NCI-H1417 treated with DMSO at 0.1 percent for 48 hours (cell line): ENCODE measurements at regions not wholly inside any gene's neighbourhood (a gene's known extent, or its start where the extent isn't known, plus 50 kb on each side); places are given as distances from the start of the nearest gene placed in this dataset.

Source experiments
- DNase-seq: peaks from one replicate; lab custom pipeline; 2025; lab: John Stamatoyannopoulos, UW

DNA sequence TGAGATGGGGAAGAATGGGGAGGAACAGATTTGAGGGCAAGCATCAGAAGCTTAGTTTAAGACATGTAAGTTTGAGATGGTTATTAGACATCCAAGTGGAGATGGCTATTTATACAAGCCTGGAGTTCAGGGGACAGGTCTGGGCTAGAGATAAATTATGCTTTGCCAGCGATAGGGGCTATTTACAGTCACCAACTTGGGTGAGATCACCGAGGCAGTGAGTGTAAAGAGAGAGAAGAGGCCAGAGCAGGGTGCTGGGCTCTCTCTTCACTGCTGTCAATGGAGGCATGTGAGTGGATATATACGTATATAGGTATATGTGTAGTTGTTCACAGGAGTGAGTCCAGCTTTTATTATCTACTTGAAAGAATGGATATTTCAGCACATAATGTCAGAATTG, 81.0 kb downstream of the QPCT start:
- no peak for DNase-seq

GRCh38 chr2:37427241-37427640, 82.8 kb downstream of the QPCT start:
- no peak for DNase-seq

- DNase-seq: no peak
Measured at GRCh38 chr2:37436323-37436722, 91.9 kb downstream of the QPCT start.

DNA sequence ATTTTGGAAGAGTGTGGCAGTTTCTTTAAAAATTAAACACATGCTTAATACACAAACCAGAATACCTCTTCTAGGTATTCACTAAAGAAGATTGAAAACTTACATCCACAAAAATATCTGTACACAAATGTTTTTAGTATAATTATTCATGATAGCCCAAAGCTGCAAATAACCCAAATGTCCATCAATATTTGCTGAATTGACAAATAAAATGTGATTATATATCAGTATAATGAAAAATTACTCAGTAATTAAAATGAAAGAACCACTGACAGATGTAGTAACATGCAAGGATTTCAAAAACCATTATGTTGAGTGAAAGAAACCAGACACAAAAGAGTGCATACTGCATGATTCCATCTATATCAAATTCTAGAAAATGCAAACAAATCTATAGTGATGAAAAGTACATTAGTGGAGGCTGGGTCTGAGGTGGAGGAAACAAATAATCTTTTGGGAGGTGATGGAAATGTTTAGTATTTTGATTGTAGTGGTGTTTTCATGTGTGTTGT, 94.8 kb downstream of the QPCT start:
- no peak for DNase-seq

- DNase-seq: no peak
Measured at GRCh38 chr2:37441055-37441454, 96.6 kb downstream of the QPCT start.

- no peak for DNase-seq
Measured at GRCh38 chr2:37443082-37443481, 98.7 kb downstream of the QPCT start.

DNA sequence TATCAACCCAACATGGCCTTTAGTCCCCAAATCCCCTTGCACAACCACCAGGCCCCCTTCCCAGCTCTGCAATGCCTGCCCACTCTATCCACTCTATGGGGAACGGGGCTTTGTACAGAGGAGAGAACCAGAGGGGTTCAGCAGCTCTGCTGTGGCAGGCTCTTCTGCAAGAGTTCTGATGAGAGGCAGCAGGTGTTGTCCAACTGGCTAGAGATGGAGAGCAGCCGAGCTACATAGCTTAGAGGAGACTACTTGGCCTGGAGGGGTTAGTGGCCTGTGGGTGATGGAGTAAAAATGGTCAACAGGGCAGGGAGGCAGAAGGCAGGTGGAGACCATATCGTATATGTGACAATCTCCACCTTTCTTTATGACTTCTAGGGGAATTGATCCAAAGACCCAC, 103.0 kb downstream of the QPCT start:
- no peak for DNase-seq

DNA sequence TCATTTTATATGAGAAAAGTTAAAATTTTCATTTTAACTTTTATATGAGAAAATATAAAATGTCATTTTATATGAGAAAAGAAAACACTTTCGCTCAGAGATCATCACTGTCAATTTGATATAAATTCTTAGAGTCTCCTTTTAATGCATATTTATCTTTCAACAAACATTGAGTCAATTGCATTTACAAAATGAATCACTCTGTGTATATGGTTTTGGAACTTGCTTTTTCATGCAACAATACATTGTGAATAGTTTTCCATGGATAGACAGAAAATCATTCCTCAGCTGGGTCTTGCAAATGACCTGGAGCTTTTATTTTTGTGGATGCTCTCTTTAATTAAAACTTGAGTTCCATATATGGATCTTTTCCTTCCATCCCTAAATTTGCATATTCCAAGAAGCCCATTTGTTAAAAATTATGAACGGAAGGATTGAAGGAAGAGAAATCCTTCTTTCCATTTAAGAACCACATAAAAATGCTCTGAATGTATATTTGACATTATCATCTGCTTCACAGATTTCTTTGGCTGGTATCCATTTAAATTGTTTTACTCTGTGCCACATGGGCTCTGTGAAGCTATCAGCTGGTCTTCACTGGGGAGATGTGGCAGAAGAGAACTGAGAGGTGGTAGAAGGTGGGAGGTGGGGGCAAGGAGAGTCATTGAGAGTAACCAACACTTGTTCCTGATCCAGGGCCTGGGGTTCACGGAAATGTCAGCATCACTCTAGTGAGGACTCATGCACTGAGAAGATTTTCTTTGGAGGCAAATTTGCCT, 104.1 kb downstream of the QPCT start:
- DNase-seq: no peak

GRCh38 chr2:37449761-37450296, 105.4 kb downstream of the QPCT start:
- DNase-seq: no peak

DNA sequence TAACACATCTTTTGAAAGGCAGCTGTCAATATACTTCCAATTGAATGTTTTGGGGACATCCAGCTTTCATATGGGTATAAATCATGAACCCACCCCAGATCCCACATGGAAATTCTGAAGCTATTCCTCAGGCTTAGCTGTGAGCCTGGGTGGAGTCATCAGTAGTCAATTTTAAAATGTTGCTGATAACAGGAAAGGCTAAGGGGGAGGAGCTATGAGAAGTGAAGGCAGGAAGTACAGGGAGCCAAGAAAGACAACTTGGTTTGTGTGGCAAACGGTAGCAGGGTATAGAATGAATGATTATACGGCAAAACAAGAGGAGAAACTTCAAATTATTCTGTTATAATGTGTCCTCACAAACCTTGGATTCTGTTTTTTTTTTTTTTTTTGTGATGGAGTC, 108.6 kb downstream of the QPCT start:
- DNase-seq: no peak

DNA sequence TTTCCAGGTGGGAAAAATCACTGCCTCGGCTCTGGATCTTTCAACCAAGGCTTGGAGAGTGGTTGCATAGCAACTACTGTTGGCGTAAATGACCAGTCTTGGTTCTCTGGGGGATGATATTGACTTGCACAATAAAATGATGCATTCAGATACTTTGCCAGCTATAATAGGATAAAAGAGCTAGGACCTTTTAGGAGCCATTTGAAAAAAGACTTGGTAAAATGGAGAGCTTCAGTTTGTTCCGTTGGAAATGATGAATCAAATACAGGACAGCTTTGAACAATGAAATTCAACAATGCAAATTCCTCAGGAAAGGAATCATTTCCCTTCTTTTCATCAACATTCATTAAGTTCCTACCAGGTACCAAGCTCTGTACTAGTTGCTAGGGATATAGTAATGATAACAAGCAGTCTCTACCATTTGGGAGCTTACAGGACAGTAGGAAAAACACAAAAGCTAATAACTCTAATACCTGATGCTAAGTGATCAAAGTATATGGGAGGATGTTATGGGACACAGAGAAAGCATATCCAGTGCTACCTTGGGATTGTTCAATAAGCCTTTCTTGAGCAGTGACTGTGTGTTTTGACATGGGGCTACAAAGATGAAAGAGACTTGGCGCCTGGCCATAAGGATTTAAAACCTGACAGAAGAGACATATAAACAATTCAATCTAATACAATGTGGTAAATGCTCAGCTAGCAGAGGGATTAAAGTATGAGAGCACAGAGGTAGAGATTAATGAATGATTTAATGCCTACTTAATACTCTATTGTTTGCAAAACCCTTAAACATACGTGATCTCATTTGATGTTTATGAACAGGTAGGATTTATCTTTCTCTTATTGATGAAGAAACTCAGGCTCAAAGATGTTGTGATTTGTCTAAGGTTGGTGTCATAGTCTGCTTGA, 110.7 kb downstream of the QPCT start:
- no peak for DNase-seq

DNA sequence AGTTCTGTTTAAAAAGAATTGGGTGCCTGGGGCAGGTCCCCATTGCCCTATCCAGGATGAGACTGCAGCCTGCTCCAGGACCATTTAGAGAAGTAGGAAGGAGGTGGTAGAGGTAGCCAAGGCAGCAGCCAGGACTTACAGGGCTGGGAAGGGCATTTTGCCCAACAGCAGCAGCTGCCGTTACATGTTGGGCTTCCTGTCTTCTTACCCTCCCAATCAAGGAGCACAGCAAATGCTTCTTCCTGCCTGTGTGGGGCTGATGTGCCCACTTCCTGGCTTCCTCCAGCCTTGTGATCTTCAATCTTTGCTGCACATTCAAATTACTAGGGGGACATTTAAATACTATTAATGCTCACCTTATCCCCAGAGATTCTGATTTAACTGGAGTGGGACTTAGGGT, 112.0 kb downstream of the QPCT start:
- no peak for DNase-seq

DNA sequence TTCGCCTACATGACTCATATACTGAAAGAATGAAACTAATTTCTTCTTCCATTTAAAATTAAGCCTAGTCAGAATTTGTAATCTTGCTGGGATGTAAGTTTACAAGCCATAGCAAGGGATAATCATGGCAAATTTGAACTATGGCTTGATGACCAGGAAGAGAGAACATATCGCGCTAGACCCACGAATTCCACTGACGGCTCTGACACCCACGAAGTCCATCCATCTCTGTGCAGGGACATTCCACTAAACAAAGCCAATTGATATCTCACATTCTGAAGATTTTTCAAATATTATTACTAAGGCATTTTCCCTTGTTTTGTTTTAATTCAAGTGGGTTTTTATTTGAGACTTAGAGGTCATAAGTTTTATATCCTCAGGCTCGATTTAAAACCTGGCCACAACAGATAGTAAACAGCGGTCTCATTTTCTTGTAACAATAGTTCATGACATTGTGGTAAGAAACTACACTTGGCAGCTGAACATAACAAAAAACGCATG, 113.0 kb downstream of the QPCT start:
- no peak for DNase-seq

- no peak for DNase-seq
Measured at GRCh38 chr2:37458133-37458532, 113.7 kb downstream of the QPCT start.

- no peak for DNase-seq
Measured at GRCh38 chr2:37459095-37459981, 114.9 kb downstream of the QPCT start.

DNA sequence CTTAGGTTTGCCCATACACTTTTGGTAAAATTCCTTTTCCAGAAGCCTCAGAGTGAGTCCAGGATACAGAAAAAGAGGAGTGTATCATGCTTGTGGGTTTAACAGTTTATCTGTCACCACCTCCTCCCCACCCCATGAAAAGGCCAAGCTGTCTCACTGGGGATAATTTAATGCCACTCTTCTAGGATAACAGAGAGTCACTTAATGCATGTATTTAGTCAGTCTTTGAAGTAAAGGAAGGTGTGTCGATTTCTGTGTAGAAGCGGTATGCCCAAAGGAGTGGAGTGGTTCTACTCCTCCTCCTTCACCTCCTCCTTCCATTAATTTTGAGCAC, 116.4 kb downstream of the QPCT start:
- DNase-seq: no peak

DNA sequence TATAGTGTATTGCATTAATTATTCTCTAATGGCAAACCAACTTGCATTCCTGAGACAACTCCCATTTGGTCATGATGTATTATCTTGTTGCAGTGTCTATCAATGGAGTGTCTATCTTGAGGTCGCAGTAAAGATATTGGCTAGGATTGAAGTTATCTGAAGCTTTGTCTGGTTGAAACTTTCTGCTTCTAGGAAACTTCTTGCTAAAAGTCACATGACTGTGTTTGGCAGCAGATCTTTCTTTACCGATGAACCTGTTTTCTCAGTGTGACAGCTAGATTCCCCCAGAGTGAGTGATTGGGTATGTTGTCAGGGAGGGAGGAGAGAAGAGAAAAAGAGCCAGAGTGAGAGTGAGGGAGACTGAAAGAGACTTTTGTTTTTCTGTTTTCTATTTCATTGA, 119.6 kb downstream of the QPCT start:
- DNase-seq: no peak

DNA sequence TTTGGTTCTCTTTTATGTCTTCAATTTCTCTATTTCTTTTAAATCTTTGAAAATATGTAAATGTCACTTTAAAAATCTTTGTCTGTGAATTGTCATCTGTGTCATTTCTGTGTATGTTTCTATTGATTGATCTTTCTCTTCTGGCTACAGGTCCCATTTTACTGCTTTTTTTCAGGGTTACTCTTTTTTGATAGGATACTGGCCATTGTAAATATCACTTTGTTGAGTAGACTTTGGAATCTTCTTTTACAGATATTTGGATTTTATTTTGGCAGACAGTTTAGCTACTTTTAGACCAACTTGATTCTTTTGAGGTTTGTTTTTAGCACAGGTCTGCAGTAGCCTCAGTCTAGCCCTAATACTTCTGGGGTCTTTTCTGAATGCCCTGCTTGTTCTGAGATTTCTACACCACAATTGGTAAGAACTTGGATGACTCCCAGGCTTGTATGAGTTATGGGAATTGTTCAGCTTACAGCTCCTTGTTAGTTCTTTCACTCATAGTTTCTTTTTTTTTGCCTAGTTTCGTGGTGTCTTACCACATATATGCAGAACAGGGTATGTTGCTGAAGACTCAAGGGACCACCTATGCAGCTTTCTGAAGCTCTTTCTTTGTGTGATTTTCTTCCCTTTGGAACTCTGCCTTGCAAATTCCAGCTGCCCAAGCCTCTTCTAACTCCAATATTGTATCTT, 122.2 kb downstream of the QPCT start:
- no peak for DNase-seq

DNA sequence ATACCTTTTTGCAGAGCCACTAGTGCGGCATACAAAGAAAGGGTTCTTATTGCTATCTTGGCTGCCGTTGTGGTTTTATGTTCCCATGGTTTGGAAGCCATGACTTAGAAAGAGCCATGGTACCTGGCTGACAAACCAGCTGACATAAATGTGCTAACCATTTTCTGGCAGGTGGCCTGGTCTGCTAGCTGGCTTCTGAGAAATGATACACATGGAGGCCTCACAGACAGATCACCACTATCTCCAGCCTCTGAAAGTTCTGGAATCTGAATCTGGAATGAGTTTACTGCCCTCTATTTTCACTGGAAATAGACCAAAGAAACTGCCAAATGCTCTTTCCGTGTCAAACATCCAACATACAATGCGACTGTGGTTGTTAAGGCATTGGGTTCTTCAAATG, 123.7 kb downstream of the QPCT start:
- no peak for DNase-seq

- DNase-seq: no peak
Measured at GRCh38 chr2:37469126-37469525, 124.7 kb downstream of the QPCT start.

DNA sequence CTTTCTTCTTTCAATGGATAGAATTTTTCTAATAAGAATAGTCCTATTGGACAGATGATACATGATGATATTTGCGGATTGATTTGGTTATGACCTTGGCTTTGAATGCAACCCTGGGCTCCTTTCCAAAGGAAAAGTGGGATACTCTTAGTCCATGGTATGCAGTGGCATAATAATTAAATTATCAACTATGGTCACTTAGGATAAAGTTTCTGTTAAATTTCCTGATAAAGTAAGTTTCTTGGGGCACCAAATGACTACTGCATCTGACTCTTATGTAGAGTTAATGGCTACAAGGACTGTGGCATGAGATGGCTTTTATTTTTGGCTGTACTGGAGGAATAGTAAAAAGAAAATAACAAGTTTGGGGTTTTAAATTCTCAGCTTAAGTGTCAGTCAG, 126.7 kb downstream of the QPCT start:
- DNase-seq: no peak
